Mucosa of descending colon (tissue), 3 donors: ENCODE measurements at regions not wholly inside any gene's neighbourhood (a gene's known extent, or its start where the extent isn't known, plus 50 kb on each side); places are given as distances from the start of the nearest gene placed in this dataset.

Experiments used
- ATAC-seq: fragments of 200-7000 bp; cut with Tn5 transposase; one replicate; pipeline ENCODE4 v1.9.1; 2020; ENCODE audit warnings: mild to moderate bottlenecking, moderate library complexity
- DNase-seq, 3 donors: peaks; one replicate each; pipeline ENCODE4 v3.0.0-alpha.2; 2020
- H3K36me3 ChIP-seq: fragments of 200-600 bp; one replicate; pipeline ENCODE4 v1.8.0; 2021; ENCODE audit warnings: low read depth, mild to moderate bottlenecking
- H3K4me1 ChIP-seq: fragments of 200-600 bp; one replicate; pipeline ENCODE4 v1.8.0; 2021; ENCODE audit warnings: low read depth, mild to moderate bottlenecking
- H3K4me3 ChIP-seq: fragments of 200-600 bp; one replicate; pipeline ENCODE4 v1.8.0; 2021; ENCODE audit warnings: mild to moderate bottlenecking
- H3K9me3 ChIP-seq: fragments of 200-600 bp; one replicate; pipeline ENCODE4 v1.8.0; 2021; ENCODE audit warnings: mild to moderate bottlenecking
- intact Hi-C, 2 donors: fragments of 100-400 bp; cut with DNase I in 1 of 2; cut with micrococcal nuclease in 1 of 2; formaldehyde crosslinking; loops; one replicate each; pipeline versions ENCODE4 v1.11.0 to v1.11.1; 2022; cut with DNase I, micrococcal nuclease
- TF ChIP-seq, protein P1 (sequence below): fragments of 200-600 bp; IDR thresholded peaks from one replicate; pipeline ENCODE4 v1.8.0; 2022; ENCODE audit warnings: antibody characterized with exemption, mild to moderate bottlenecking
- donor health status: DM: no; HTN: no; CAD: no; lungs with moderate emphysema.
- donor health status: DM: no; HTN: no; CAD: no.
- donor health status: DM: no; HTN: yes; CAD: no.

DNA sequence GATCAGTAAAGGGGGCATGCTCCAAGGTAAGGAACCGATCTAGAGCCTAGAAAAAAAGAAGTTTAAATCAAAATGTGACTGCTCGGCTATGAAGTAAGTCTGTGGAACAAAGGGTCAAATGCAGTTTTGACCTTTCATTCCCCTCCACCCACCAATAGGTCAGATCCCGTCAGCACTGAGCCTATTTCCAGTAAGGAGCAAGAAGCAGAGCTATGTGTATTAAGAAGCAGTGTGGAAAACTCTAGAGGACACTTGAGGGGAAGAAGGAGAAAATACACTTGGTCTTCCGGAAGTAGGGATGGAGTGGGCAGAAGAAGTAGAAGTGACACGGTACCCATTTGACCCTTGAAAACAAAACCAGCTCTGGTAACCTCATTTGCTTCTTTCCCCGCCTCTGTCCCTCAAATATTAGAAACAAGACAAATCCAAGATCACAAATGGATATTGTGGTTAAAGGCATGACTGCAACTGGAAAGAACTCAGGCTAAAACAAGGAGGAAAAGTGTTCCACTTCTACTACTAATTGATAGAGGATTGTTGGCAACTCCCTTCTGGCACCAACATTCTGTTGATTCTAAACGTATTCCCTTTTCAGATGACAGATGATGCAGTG lies 888.3 kb upstream of the NR2F2 start:
- TF ChIP-seq, protein P1, sequence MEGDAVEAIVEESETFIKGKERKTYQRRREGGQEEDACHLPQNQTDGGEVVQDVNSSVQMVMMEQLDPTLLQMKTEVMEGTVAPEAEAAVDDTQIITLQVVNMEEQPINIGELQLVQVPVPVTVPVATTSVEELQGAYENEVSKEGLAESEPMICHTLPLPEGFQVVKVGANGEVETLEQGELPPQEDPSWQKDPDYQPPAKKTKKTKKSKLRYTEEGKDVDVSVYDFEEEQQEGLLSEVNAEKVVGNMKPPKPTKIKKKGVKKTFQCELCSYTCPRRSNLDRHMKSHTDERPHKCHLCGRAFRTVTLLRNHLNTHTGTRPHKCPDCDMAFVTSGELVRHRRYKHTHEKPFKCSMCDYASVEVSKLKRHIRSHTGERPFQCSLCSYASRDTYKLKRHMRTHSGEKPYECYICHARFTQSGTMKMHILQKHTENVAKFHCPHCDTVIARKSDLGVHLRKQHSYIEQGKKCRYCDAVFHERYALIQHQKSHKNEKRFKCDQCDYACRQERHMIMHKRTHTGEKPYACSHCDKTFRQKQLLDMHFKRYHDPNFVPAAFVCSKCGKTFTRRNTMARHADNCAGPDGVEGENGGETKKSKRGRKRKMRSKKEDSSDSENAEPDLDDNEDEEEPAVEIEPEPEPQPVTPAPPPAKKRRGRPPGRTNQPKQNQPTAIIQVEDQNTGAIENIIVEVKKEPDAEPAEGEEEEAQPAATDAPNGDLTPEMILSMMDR = no peak
- ATAC-seq (no peak), DNase-seq (no peak)
- Histone ChIP-seq H3K36me3 (no peaks in the 10 kb centered on the region), H3K4me3 (no peak overlapping the region), H3K4me1 (no peaks in the 10 kb centered on the region), H3K9me3 (no peaks in the 10 kb centered on the region)
- intact Hi-C loops = no loop called here

- H3K4me1 ChIP-seq = no peaks in the 10 kb centered on the region
- no peak for DNase-seq
- H3K4me3 ChIP-seq = no peak overlapping the region
- H3K36me3 ChIP-seq = no peaks in the 10 kb centered on the region
- H3K9me3 ChIP-seq = no peaks in the 10 kb centered on the region
- TF ChIP-seq, protein P1 = no peak
- intact Hi-C loops = no loop called here
- ATAC-seq = no peak
These were observed 885.6 kb upstream of the NR2F2 start for GRCh38 chr15:95444860-95445259.

DNA sequence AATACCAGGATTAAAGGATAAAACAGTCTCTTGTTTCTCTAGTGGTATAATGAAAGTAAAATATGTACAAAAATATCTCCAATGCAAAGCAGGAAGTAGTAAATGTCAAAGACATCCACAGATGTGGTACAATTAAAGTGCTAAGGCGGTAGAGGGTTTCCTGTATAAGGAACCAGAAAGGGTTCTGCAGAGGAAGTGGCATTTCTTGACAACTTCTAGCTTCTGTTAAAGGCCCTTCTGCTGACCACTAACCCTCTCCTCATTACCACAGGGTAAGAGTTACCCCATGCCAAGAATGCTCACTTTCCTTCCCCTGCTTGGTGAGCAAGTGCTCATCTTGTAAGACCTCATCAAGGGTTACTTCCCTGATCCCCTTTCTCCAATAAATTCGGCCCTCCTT lies 883.6 kb upstream of the NR2F2 start:
- no peak for DNase-seq
- Histone ChIP-seq H3K4me1 (no peaks in the 10 kb centered on the region), H3K9me3 (no peaks in the 10 kb centered on the region), H3K36me3 (no peaks in the 10 kb centered on the region), H3K4me3 (no peak overlapping the region)
- TF ChIP-seq, protein P1 = no peak
- no peak for ATAC-seq
- intact Hi-C loops = no loop called here

DNA sequence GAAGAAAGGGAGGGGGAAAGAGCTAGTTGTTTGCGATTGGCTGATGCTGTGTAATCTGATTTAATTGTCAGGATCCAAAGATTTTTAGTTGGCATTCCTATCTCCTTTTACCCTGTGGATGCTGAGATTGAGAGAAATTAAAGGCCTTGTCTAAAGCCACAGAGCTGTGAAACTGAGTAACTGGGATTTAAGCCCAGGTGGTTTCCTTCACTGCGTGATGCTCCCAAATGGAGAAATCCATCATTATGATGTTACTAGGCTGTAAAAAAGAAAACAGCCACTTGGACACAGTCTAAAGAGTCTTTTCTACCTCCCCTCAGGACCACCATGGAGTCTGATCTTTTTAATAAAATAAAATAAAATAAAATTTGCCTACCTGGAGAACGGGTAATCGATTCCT lies 883.0 kb upstream of the NR2F2 start:
- intact Hi-C loops = no loop called here
- no peak overlapping the region for H3K4me3 ChIP-seq
- TF ChIP-seq, protein P1 = no peak
- H3K9me3 ChIP-seq = no peaks in the 10 kb centered on the region
- ATAC-seq (no peak), DNase-seq (no peak)
- H3K4me1 ChIP-seq = no peaks in the 10 kb centered on the region
- no peaks in the 10 kb centered on the region for H3K36me3 ChIP-seq

DNA sequence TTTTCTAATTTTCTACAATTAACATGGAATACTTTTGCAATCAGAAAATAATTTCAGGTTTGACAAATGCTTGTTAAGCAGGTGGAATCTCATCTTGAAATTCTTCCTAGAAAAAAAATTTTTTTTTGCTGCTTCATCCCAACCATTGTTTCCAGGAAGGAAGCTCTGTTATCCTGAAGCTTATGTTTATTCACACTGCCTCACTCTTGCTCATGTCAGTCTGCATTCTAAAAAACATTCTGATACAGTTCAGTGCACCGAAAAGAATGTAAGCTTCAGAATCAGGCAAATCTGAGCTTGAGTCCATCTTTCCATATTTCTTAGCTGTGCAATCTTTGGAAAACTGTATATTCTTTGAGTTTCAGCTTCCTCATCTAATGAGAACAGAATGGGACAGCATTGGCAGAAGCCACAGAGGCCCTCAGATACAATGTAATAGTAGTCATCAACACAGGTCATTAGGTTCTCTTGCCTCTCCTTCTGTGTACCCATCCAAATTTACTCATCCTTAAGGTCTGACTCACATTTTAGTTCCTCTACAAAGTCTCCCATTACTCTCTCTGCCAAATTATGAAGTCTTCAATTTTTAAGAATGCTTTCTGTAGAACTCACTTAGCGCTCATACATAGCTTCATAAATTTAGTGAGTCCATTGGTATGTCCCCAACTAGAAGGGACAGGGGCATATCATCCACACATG lies 881.8 kb upstream of the NR2F2 start:
- no peak for DNase-seq
- TF ChIP-seq, protein P1 = no peak
- no peaks in the 10 kb centered on the region for H3K9me3 ChIP-seq
- intact Hi-C loops = no loop called here
- H3K4me1 ChIP-seq = no peaks in the 10 kb centered on the region
- H3K36me3 ChIP-seq = no peaks in the 10 kb centered on the region
- H3K4me3 ChIP-seq = no peak overlapping the region
- ATAC-seq = no peak
